ENCODE measurements at regions not wholly inside any gene's neighbourhood (a gene's known extent, or its start where the extent isn't known, plus 50 kb on each side); places are given as distances from the start of the nearest gene placed in this dataset.
A peak's percentile ranks its signal among the peaks of the same experiment; 100 is the strongest.

DNA sequence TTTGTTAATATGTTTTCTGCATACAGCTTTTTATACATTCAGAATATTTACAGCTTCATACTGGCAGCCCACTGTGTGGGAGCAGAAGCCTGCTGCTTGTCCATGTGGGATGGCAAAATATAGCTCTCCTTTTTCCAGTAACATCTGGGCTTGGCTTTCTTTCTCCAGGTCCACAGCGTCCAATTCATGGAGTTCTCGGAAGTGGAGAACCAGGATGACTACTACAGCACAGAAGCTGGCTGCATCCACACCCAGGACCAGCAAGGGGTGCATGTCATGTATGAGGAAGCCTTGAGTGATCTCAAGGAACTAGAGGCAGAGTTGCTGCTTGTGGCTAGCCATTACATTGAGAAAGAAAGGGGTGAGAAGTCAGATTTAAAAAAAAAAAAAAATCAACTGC lies 143.1 kb downstream of the CD164 start:
- TF ChIP-seq, protein P1, sequence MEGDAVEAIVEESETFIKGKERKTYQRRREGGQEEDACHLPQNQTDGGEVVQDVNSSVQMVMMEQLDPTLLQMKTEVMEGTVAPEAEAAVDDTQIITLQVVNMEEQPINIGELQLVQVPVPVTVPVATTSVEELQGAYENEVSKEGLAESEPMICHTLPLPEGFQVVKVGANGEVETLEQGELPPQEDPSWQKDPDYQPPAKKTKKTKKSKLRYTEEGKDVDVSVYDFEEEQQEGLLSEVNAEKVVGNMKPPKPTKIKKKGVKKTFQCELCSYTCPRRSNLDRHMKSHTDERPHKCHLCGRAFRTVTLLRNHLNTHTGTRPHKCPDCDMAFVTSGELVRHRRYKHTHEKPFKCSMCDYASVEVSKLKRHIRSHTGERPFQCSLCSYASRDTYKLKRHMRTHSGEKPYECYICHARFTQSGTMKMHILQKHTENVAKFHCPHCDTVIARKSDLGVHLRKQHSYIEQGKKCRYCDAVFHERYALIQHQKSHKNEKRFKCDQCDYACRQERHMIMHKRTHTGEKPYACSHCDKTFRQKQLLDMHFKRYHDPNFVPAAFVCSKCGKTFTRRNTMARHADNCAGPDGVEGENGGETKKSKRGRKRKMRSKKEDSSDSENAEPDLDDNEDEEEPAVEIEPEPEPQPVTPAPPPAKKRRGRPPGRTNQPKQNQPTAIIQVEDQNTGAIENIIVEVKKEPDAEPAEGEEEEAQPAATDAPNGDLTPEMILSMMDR (IDR thresholded peaks at IDR 0.05; ENCODE audit: low read length, missing control alignments), result no peak
- DNase-seq (ENCODE audit: low read depth), result no peak
- H3K4me3 ChIP-seq (replicated peaks; ENCODE audit: low read depth, low read length), result no peak overlapping the region

DNA sequence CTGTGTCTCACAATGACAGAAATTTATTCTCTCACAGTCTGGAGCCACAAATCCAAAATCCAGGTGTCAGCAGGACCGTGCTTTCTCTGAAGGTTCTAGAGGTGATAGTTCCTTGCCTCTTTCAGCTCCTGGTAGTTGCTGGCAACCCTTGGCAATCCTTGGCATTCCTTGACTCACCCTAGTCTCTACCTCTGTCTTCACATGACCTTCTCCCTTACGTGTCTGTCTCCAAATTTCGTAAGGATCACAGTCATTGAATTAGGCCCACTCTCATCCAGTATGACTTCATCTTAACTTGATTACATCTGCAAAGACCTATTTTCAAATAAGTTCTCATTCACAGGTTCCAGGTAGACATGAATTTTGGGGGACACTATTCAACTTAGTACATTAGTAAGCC lies 143.1 kb downstream of the CEP57L1 start:
- DNase-seq (ENCODE audit: low read depth), result no peak
- TF ChIP-seq, protein P1 (IDR thresholded peaks at IDR 0.05; ENCODE audit: low read length, missing control alignments), result no peak

DNA sequence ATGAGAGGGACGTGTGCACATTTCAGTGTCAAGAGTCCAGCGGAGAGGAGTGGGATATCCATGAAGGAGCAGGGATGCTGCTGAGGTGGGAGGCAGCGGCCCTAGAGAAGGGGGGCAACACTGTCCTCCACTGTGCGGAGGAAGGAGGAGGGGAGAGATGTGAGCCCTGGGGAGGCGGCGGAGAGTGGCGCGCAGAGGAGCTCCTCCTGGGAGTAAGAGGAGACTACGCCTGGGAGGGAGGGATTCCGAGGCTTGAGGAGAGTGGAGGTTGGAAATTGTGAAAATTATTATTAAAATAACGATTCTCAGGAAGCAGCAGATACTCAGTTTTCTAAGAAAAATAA lies 142.7 kb downstream of the CEP57L1 start:
- TF ChIP-seq, protein P1 (IDR thresholded peaks at IDR 0.05; ENCODE audit: low read length, missing control alignments), result no peak
- no peak for DNase-seq (ENCODE audit: low read depth)
- H3K4me3 ChIP-seq (replicated peaks; ENCODE audit: low read depth, low read length), result no peak overlapping the region

More for the DNA sequence above, 143.1 kb downstream of the CEP57L1 start:
- no peak overlapping the region for H3K4me3 ChIP-seq (replicated peaks; ENCODE audit: low read depth, low read length)

DNA sequence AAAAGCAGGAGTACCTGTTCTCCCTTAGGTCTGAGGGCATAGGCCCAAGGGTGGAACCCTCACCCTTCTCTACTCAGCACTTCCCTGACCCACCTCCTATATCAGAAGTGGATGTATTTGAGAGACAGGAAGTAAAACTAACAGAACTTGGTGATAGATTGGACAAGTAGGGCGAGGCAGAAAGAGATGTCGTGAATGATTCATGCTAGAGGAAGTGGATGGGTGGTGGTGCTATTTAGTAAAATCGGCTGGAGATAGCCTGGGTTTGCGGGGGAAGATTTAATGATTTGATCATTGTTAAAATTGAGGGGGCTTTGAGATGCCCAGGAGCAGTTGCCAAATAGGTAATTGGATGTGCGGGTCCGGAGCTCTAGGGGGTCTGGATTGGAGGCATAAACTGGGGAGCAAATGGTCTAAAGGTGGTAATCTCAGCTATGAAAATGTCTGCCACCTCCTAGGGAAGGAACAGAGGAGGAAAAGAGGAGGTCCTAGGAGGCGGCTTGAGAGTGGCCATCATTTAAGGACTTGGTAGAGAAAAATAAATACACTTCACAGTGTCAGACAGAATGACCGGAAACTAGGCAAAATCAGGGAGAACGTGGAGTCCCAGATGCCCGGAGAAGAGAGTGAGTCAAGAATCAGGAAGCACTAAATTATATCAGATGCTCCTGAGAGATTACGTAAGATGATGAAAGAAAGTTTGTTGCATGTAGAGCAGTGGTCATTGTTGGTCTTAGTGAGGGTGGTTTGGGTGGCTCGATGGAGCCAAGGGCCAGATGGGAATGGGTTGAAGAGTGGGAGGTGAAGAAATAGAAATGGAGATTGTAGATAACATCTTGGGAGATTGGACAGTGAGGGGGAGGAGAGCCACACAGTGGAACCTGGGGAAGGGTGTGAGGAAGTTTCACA lies 142.0 kb downstream of the CEP57L1 start:
- TF ChIP-seq, protein P1 (IDR thresholded peaks at IDR 0.05; ENCODE audit: low read length, missing control alignments), result no peak
- H3K4me3 ChIP-seq (replicated peaks; ENCODE audit: low read depth, low read length), result no peak overlapping the region
- DNase-seq (ENCODE audit: low read depth), result peak; percentile 17

DNA sequence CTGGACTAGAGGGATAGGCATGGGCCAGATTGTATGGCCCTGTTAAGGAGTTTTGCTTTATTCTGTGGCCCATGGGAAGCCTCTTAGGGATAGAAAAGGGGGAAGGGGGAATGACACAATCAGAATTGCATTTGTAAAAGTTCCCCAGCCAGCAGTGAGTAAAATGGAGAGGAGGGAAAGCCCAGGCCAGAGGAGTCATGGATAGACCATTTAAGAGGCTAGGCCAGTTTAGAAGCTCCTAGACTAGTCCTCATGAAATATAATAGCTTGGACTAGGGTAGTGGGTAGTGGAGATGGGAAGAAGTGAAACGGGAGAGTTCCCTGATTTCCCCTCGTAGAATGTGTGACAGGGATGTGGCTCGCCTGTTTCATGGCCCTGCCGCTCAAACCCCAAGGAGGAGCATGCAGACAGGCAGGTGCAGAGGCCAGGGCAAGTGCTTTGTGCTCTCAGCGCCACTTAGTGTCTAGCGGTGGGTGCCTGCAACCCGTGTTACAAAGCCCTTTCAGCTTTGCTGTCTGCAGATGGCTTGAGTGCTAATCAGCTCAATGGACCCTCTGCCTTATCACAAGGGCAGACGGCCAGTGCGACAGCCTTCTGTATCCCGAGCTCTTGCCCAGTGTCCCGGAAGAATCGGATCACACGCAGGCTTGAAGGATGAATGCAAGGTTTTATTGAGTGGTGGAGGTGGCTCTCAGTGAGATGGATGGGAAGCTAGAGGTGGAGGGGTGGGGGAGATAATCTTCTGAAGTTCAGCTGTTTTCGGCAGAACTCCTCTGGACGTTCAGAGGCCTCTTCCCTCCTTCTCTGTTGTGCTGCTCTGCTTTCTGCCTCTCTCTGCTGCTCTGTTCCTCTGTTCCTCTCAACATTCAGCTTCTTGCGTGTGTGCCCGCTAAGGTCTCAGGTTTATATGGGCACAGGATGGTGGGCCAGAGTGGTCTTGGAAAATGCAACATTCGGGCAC lies 141.1 kb downstream of the CEP57L1 start:
- H3K4me3 ChIP-seq (replicated peaks; ENCODE audit: low read depth, low read length), result no peak overlapping the region
- TF ChIP-seq, protein P1 (IDR thresholded peaks at IDR 0.05; ENCODE audit: low read length, missing control alignments), result no peak
- DNase-seq (ENCODE audit: low read depth), result no peak

DNA sequence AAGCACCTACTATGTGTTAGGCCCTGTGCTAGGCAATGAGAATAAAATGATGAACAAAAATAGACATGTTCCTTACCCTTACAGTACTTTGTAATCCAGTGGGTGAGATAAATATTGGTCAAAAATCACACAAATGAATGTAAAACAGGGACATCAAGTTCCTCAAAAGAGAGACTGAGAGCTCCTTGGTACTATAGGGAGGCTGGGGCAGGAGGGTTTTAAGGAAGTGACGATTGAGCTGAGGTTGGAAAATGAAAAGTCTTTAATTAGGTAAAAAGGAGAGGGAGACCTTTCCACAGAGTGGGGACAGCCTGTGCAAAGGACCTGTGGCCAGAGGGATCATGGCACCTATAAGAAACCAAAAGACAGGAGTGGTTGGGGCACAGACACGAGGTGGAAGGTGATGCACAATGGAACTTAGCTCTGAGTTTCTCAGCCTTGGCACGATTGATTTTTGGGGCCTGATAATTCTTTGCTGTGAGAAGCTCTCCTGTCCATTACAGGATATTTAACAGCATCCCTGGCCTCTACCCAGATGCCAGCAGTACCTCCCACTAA lies 140.3 kb downstream of the CEP57L1 start:
- no peak for DNase-seq (ENCODE audit: low read depth)
- TF ChIP-seq, protein P1 (IDR thresholded peaks at IDR 0.05; ENCODE audit: low read length, missing control alignments), result no peak

More for the DNA sequence above, 140.3 kb downstream of the CEP57L1 start:
- H3K4me3 ChIP-seq (replicated peaks; ENCODE audit: low read depth, low read length), result no peak overlapping the region
